ENCODE measurements at regions not wholly inside any gene's neighbourhood (a gene's known extent, or its start where the extent isn't known, plus 50 kb on each side); places are given as distances from the start of the nearest gene placed in this dataset.

GRCh38 chrX:39189431-39189830 lies 388.2 kb downstream of the MID1IP1 start:
- H3K4me3 Mint-ChIP-seq = no peak overlapping the region
- H3K4me1 Mint-ChIP-seq = no peaks in the 10 kb centered on the region
- H3K27ac Mint-ChIP-seq = no peak overlapping the region
- DNase-seq = no peak
- peaks cover 4 to 14% (median 8%) of the 10 kb centered on the region in 3 donors for H3K27me3 Mint-ChIP-seq (ENCODE audit: low read depth in 3 of 3)
- H3K36me3 Mint-ChIP-seq = peaks cover 0 to 3% (median 0%) of the 10 kb centered on the region in 3 donors
- peaks cover 0 to 5% (median 0%) of the 10 kb centered on the region in 6 donors for H3K9me3 Mint-ChIP-seq

GRCh38 chrX:39194673-39195072 lies 393.4 kb downstream of the MID1IP1 start:
- peaks cover 0 to 3% (median 0%) of the 10 kb centered on the region in 3 donors for H3K36me3 Mint-ChIP-seq
- no peak for DNase-seq
- H3K9me3 Mint-ChIP-seq = no peaks in the 10 kb centered on the region
- H3K4me1 Mint-ChIP-seq = peaks cover 13 to 16% of the 10 kb centered on the region in 2 donors
- no peak overlapping the region for H3K4me3 Mint-ChIP-seq
- H3K27ac Mint-ChIP-seq = no peak overlapping the region
- peaks cover 5 to 15% (median 14%) of the 10 kb centered on the region in 3 donors for H3K27me3 Mint-ChIP-seq (ENCODE audit: low read depth in 3 of 3)

GRCh38 chrX:39195156-39195555 lies 393.9 kb downstream of the MID1IP1 start:
- Mint-ChIP-seq H3K9me3 (no peaks in the 10 kb centered on the region), H3K27ac (no peak overlapping the region), H3K36me3 (peaks cover 0 to 3% (median 0%) of the 10 kb centered on the region in 3 donors), H3K4me3 (no peak overlapping the region), H3K4me1 (peaks cover 13 to 16% of the 10 kb centered on the region in 2 donors), H3K27me3 (ENCODE audit: low read depth in 3 of 3) (peaks cover 5 to 16% (median 15%) of the 10 kb centered on the region in 3 donors)
- DNase-seq = no peak

- H3K4me1 Mint-ChIP-seq = peaks cover 13 to 16% of the 10 kb centered on the region in 2 donors
Measured at GRCh38 chrX:39196192-39197102, 395.2 kb downstream of the MID1IP1 start.

GRCh38 chrX:39199429-39199828 lies 398.2 kb downstream of the MID1IP1 start:
- Mint-ChIP-seq H3K4me1 (peaks cover 13 to 16% of the 10 kb centered on the region in 2 donors), H3K27me3 (ENCODE audit: low read depth in 3 of 3) (peaks cover 4 to 11% (median 11%) of the 10 kb centered on the region in 3 donors), H3K9me3 (no peaks in the 10 kb centered on the region), H3K4me3 (no peak overlapping the region), H3K36me3 (no peaks in the 10 kb centered on the region), H3K27ac (no peak overlapping the region)
- DNase-seq = no peak

More at GRCh38 chrX:39196192-39197102, 395.2 kb downstream of the MID1IP1 start:
- no peaks in the 10 kb centered on the region for H3K36me3 Mint-ChIP-seq
- H3K9me3 Mint-ChIP-seq = no peaks in the 10 kb centered on the region
- peak; percentile 25 to 34 (median 34) for DNase-seq
- H3K27ac Mint-ChIP-seq = peak overlapping the region in 3 of 6 donors; percentile 8 to 61 (median 31)
- peaks cover 6 to 13% (median 13%) of the 10 kb centered on the region in 3 donors for H3K27me3 Mint-ChIP-seq (ENCODE audit: low read depth in 3 of 3)
- H3K4me3 Mint-ChIP-seq = peak overlapping the region; percentile 39 to 72 (median 61)

GRCh38 chrX:39201305-39201990 lies 400.2 kb downstream of the MID1IP1 start:
- Mint-ChIP-seq H3K27ac (no peak overlapping the region), H3K4me1 (peaks cover 8 to 9% of the 10 kb centered on the region in 2 donors), H3K27me3 (ENCODE audit: low read depth in 3 of 3) (peaks cover 5 to 11% (median 5%) of the 10 kb centered on the region in 3 donors), H3K4me3 (no peak overlapping the region), H3K9me3 (peaks cover 0 to 4% (median 0%) of the 10 kb centered on the region in 6 donors), H3K36me3 (no peaks in the 10 kb centered on the region)
- DNase-seq = no peak

GRCh38 chrX:39202641-39203040 lies 401.4 kb downstream of the MID1IP1 start:
- H3K4me3 Mint-ChIP-seq = no peak overlapping the region
- no peaks in the 10 kb centered on the region for H3K4me1 Mint-ChIP-seq
- H3K9me3 Mint-ChIP-seq = peaks cover 0 to 4% (median 0%) of the 10 kb centered on the region in 6 donors
- H3K27ac Mint-ChIP-seq = no peak overlapping the region
- H3K36me3 Mint-ChIP-seq = no peaks in the 10 kb centered on the region
- no peak for DNase-seq
- H3K27me3 Mint-ChIP-seq (ENCODE audit: low read depth in 3 of 3) = peaks cover 2 to 8% (median 3%) of the 10 kb centered on the region in 3 donors

- no peak overlapping the region for H3K27ac Mint-ChIP-seq
- no peak for DNase-seq
- H3K27me3 Mint-ChIP-seq (ENCODE audit: low read depth in 3 of 3) = peaks cover 2 to 5% (median 3%) of the 10 kb centered on the region in 3 donors
- no peaks in the 10 kb centered on the region for H3K4me1 Mint-ChIP-seq
- no peak overlapping the region for H3K4me3 Mint-ChIP-seq
- H3K9me3 Mint-ChIP-seq = peaks cover 0 to 4% (median 0%) of the 10 kb centered on the region in 6 donors
- H3K36me3 Mint-ChIP-seq = no peaks in the 10 kb centered on the region
Measured at GRCh38 chrX:39203427-39203826, 402.2 kb downstream of the MID1IP1 start.

- Mint-ChIP-seq H3K27me3 (ENCODE audit: low read depth in 3 of 3) (peaks cover 2 to 5% (median 3%) of the 10 kb centered on the region in 3 donors), H3K4me3 (no peak overlapping the region), H3K4me1 (no peaks in the 10 kb centered on the region), H3K36me3 (no peaks in the 10 kb centered on the region), H3K27ac (no peak overlapping the region), H3K9me3 (peaks cover 0 to 4% (median 0%) of the 10 kb centered on the region in 6 donors)
- no peak for DNase-seq
Measured at GRCh38 chrX:39204353-39204752, 403.1 kb downstream of the MID1IP1 start.

GRCh38 chrX:39204945-39205344 lies 403.7 kb downstream of the MID1IP1 start:
- DNase-seq = no peak
- Mint-ChIP-seq H3K36me3 (no peaks in the 10 kb centered on the region), H3K4me3 (no peak overlapping the region), H3K4me1 (no peaks in the 10 kb centered on the region), H3K27me3 (ENCODE audit: low read depth in 3 of 3) (peaks cover 2 to 5% (median 3%) of the 10 kb centered on the region in 3 donors), H3K27ac (no peak overlapping the region), H3K9me3 (peaks cover 0 to 6% (median 0%) of the 10 kb centered on the region in 6 donors)

GRCh38 chrX:39205467-39205866 lies 404.2 kb downstream of the MID1IP1 start:
- peaks cover 0 to 6% (median 0%) of the 10 kb centered on the region in 6 donors for H3K9me3 Mint-ChIP-seq
- DNase-seq = no peak

GRCh38 chrX:39206399-39207145 lies 405.3 kb downstream of the MID1IP1 start:
- Mint-ChIP-seq H3K27ac (no peak overlapping the region), H3K4me1 (no peaks in the 10 kb centered on the region), H3K27me3 (ENCODE audit: low read depth in 3 of 3) (peaks cover 2 to 7% (median 4%) of the 10 kb centered on the region in 3 donors), H3K36me3 (no peaks in the 10 kb centered on the region), H3K4me3 (no peak overlapping the region), H3K9me3 (peaks cover 0 to 6% (median 0%) of the 10 kb centered on the region in 6 donors)
- DNase-seq = no peak

More at GRCh38 chrX:39205467-39205866, 404.2 kb downstream of the MID1IP1 start:
- no peak overlapping the region for H3K27ac Mint-ChIP-seq
- H3K27me3 Mint-ChIP-seq (ENCODE audit: low read depth in 3 of 3) = peaks cover 2 to 7% (median 5%) of the 10 kb centered on the region in 3 donors
- no peak overlapping the region for H3K4me3 Mint-ChIP-seq
- no peaks in the 10 kb centered on the region for H3K4me1 Mint-ChIP-seq
- H3K36me3 Mint-ChIP-seq = no peaks in the 10 kb centered on the region

GRCh38 chrX:39211501-39211900 lies 410.2 kb downstream of the MID1IP1 start:
- Mint-ChIP-seq H3K4me1 (no peaks in the 10 kb centered on the region), H3K36me3 (no peaks in the 10 kb centered on the region), H3K4me3 (no peak overlapping the region), H3K27me3 (ENCODE audit: low read depth in 3 of 3) (peaks cover 2 to 7% (median 3%) of the 10 kb centered on the region in 3 donors), H3K27ac (no peak overlapping the region), H3K9me3 (peaks cover 0 to 2% (median 0%) of the 10 kb centered on the region in 6 donors)
- no peak for DNase-seq

Data from immature natural killer cell (primary cell).